ENCODE measurements at regions not wholly inside any gene's neighbourhood (a gene's known extent, or its start where the extent isn't known, plus 50 kb on each side); places are given as distances from the start of the nearest gene placed in this dataset.

- H4K20me1 ChIP-seq (ENCODE audit: insufficient read depth): no peaks in the 10 kb centered on the region
- ChIA-PET CTCF (no interaction called here), POLR2A (ENCODE audit: unreplicated experiment) (no interaction called here)
- H2AFZ ChIP-seq: no peak overlapping the region
- H3K36me3 ChIP-seq (ENCODE audit: low read depth): no peaks in the 10 kb centered on the region
- H3K9me2 ChIP-seq (ENCODE audit: insufficient read depth): no peaks in the 10 kb centered on the region
- H3K4me3 ChIP-seq: no peak overlapping the region
- H3F3A ChIP-seq (ENCODE audit: insufficient read depth, low read depth): no peaks in the 10 kb centered on the region
- no peak overlapping the region for H3K4me2 ChIP-seq
- H3K4me1 ChIP-seq (replicated peaks; ENCODE audit: insufficient read depth): no peaks in the 10 kb centered on the region
- no peaks in the 10 kb centered on the region for H3K9me3 ChIP-seq (ENCODE audit: insufficient read depth, low read depth)
- intact Hi-C loops (cut with micrococcal nuclease; ENCODE audit: unreplicated experiment): no loop called here
- no peak for DNase-seq
- no peak overlapping the region for H3K27ac ChIP-seq
- TF ChIP-seq CTCF (conservative IDR thresholded peaks at IDR 0.05) (no peak), EZH2 (IDR thresholded peaks at IDR 0.05; ENCODE audit: low read depth) (no peak)
- no peaks in the 10 kb centered on the region for H3K27me3 ChIP-seq (ENCODE audit: insufficient read depth, low read depth)
- no TSS peak for BruUV-seq (replicated peaks)
- H3K79me2 ChIP-seq (ENCODE audit: low read depth): no peaks in the 10 kb centered on the region
These were observed 148.8 kb upstream of the VWC2 start for GRCh38 chr7:49624611-49625010.

GRCh38 chr7:49630513-49630912, 142.9 kb upstream of the VWC2 start:
- Histone ChIP-seq H3K27me3 (ENCODE audit: insufficient read depth, low read depth) (no peaks in the 10 kb centered on the region), H3F3A (ENCODE audit: insufficient read depth, low read depth) (no peaks in the 10 kb centered on the region), H3K27ac (no peak overlapping the region), H3K4me3 (no peak overlapping the region), H3K4me2 (no peak overlapping the region), H3K36me3 (ENCODE audit: low read depth) (no peaks in the 10 kb centered on the region), H3K4me1 (replicated peaks; ENCODE audit: insufficient read depth) (no peaks in the 10 kb centered on the region), H3K9me2 (ENCODE audit: insufficient read depth) (no peaks in the 10 kb centered on the region), H3K9me3 (ENCODE audit: insufficient read depth, low read depth) (no peaks in the 10 kb centered on the region), H4K20me1 (ENCODE audit: insufficient read depth) (no peaks in the 10 kb centered on the region), H2AFZ (no peak overlapping the region), H3K79me2 (ENCODE audit: low read depth) (no peaks in the 10 kb centered on the region)
- ChIA-PET POLR2A (ENCODE audit: unreplicated experiment) (no interaction called here), CTCF (no interaction called here)
- TF ChIP-seq CTCF (conservative IDR thresholded peaks at IDR 0.05): no peak
- no peak for TF ChIP-seq EZH2 (IDR thresholded peaks at IDR 0.05; ENCODE audit: low read depth)
- intact Hi-C loops (cut with micrococcal nuclease; ENCODE audit: unreplicated experiment): no loop called here
- no TSS peak for BruUV-seq (replicated peaks)
- DNase-seq: no peak

- H3K36me3 ChIP-seq (ENCODE audit: low read depth): no peaks in the 10 kb centered on the region
- BruUV-seq (replicated peaks): no TSS peak
- H3K79me2 ChIP-seq (ENCODE audit: low read depth): no peaks in the 10 kb centered on the region
- no peaks in the 10 kb centered on the region for H3K27me3 ChIP-seq (ENCODE audit: insufficient read depth, low read depth)
- POLR2A ChIA-PET (ENCODE audit: unreplicated experiment): no interaction called here
- no peak overlapping the region for H3K4me2 ChIP-seq
- H3K4me3 ChIP-seq: no peak overlapping the region
- DNase-seq: no peak
- intact Hi-C loops (cut with micrococcal nuclease; ENCODE audit: unreplicated experiment): no loop called here
- TF ChIP-seq CTCF (conservative IDR thresholded peaks at IDR 0.05) (no peak), EZH2 (IDR thresholded peaks at IDR 0.05; ENCODE audit: low read depth) (no peak)
- CTCF ChIA-PET: no interaction called here
- H3F3A ChIP-seq (ENCODE audit: insufficient read depth, low read depth): no peaks in the 10 kb centered on the region
- no peak overlapping the region for H3K27ac ChIP-seq
- no peak overlapping the region for H2AFZ ChIP-seq
- no peaks in the 10 kb centered on the region for H3K9me3 ChIP-seq (ENCODE audit: insufficient read depth, low read depth)
- H4K20me1 ChIP-seq (ENCODE audit: insufficient read depth): no peaks in the 10 kb centered on the region
- H3K9me2 ChIP-seq (ENCODE audit: insufficient read depth): no peaks in the 10 kb centered on the region
- no peaks in the 10 kb centered on the region for H3K4me1 ChIP-seq (replicated peaks; ENCODE audit: insufficient read depth)
These were observed 142.2 kb upstream of the VWC2 start for GRCh38 chr7:49631071-49631815.

Measured in PC-9 (cell line).